ENCODE measurements at regions not wholly inside any gene's neighbourhood (a gene's known extent, or its start where the extent isn't known, plus 50 kb on each side); places are given as distances from the start of the nearest gene placed in this dataset.

- no peaks in the 10 kb centered on the region for H3K27me3 Mint-ChIP-seq (ENCODE audit: unreplicated experiment)
- CTCF ChIA-PET: interaction anchor here (0.6 kb wide), 1 partner anchor 42 kb away, joined by 3 read pairs; no protein-coding TSS in a partner anchor
- peak; percentile 2 for DNase-seq
Observed at GRCh38 chr5:72036951-72037350, 70.3 kb upstream of the MAP1B start.

GRCh38 chr5:72040513-72040912 is 66.8 kb upstream of the MAP1B start:
- Mint-ChIP-seq H3K4me3 (ENCODE audit: low read depth, unreplicated experiment) (no peak overlapping the region), H3K9me3 (ENCODE audit: low read depth, unreplicated experiment) (no peaks in the 10 kb centered on the region), H3K27me3 (ENCODE audit: unreplicated experiment) (no peaks in the 10 kb centered on the region), H3K4me1 (ENCODE audit: low read depth, unreplicated experiment) (peaks cover 12% of the 10 kb centered on the region), H3K36me3 (ENCODE audit: insufficient read depth, unreplicated experiment) (no peaks in the 10 kb centered on the region), H3K27ac (ENCODE audit: unreplicated experiment) (no peak overlapping the region)
- no peak for DNase-seq
- no peak for TF ChIP-seq CTCF (IDR thresholded peaks at IDR 0.05; ENCODE audit: unreplicated experiment)
- no TSS peak for BruUV-seq (replicated peaks)
- intact Hi-C loops (cut with micrococcal nuclease; ENCODE audit: unreplicated experiment): no loop called here
- CTCF ChIA-PET: no interaction called here

More at GRCh38 chr5:72036951-72037350, 70.3 kb upstream of the MAP1B start:
- peaks cover 12% of the 10 kb centered on the region for H3K4me1 Mint-ChIP-seq (ENCODE audit: low read depth, unreplicated experiment)
- H3K36me3 Mint-ChIP-seq (ENCODE audit: insufficient read depth, unreplicated experiment): no peaks in the 10 kb centered on the region
- no peak overlapping the region for H3K27ac Mint-ChIP-seq (ENCODE audit: unreplicated experiment)
- H3K9me3 Mint-ChIP-seq (ENCODE audit: low read depth, unreplicated experiment): no peaks in the 10 kb centered on the region
- intact Hi-C loops (cut with micrococcal nuclease; ENCODE audit: unreplicated experiment): loop anchor here (10.0 kb wide), 1 partner anchor 68 kb away; the partner anchor contains the start of gene MAP1B
- no peak overlapping the region for H3K4me3 Mint-ChIP-seq (ENCODE audit: low read depth, unreplicated experiment)
- no peak for TF ChIP-seq CTCF (IDR thresholded peaks at IDR 0.05; ENCODE audit: unreplicated experiment)
- BruUV-seq (replicated peaks): no TSS peak

GRCh38 chr5:72041654-72042053 is 65.6 kb upstream of the MAP1B start:
- Mint-ChIP-seq H3K4me1 (ENCODE audit: low read depth, unreplicated experiment) (peaks cover 9% of the 10 kb centered on the region), H3K27me3 (ENCODE audit: unreplicated experiment) (no peaks in the 10 kb centered on the region), H3K4me3 (ENCODE audit: low read depth, unreplicated experiment) (no peak overlapping the region), H3K27ac (ENCODE audit: unreplicated experiment) (no peak overlapping the region), H3K36me3 (ENCODE audit: insufficient read depth, unreplicated experiment) (no peaks in the 10 kb centered on the region), H3K9me3 (ENCODE audit: low read depth, unreplicated experiment) (no peaks in the 10 kb centered on the region)
- no TSS peak for BruUV-seq (replicated peaks)
- CTCF ChIA-PET: no interaction called here
- intact Hi-C loops (cut with micrococcal nuclease; ENCODE audit: unreplicated experiment): no loop called here
- no peak for DNase-seq
- no peak for TF ChIP-seq CTCF (IDR thresholded peaks at IDR 0.05; ENCODE audit: unreplicated experiment)

- no peak for DNase-seq
- TF ChIP-seq CTCF (IDR thresholded peaks at IDR 0.05; ENCODE audit: unreplicated experiment): no peak
- Mint-ChIP-seq H3K9me3 (ENCODE audit: low read depth, unreplicated experiment) (no peaks in the 10 kb centered on the region), H3K27me3 (ENCODE audit: unreplicated experiment) (no peaks in the 10 kb centered on the region), H3K4me3 (ENCODE audit: low read depth, unreplicated experiment) (no peak overlapping the region), H3K27ac (ENCODE audit: unreplicated experiment) (no peak overlapping the region), H3K4me1 (ENCODE audit: low read depth, unreplicated experiment) (peaks cover 4% of the 10 kb centered on the region), H3K36me3 (ENCODE audit: insufficient read depth, unreplicated experiment) (no peaks in the 10 kb centered on the region)
- CTCF ChIA-PET: no interaction called here
- no TSS peak for BruUV-seq (replicated peaks)
- intact Hi-C loops (cut with micrococcal nuclease; ENCODE audit: unreplicated experiment): no loop called here
Observed at GRCh38 chr5:72042097-72042496, 65.2 kb upstream of the MAP1B start.
